AG04449 (cell line): ENCODE measurements at regions not wholly inside any gene's neighbourhood (a gene's known extent, or its start where the extent isn't known, plus 50 kb on each side); places are given as distances from the start of the nearest gene placed in this dataset.

Experiments
- CTCF ChIA-PET: fragments of 350-600 bp; formaldehyde crosslinking; extraction: SDS; loops from one replicate; lab custom pipeline; 2021; ENCODE audit warnings: antibody characterized with exemption; lab: Yijun Ruan, JAX
- POLR2A ChIA-PET: fragments of 400-600, 350-600 bp; formaldehyde crosslinking; extraction: SDS; loops from one replicate; lab custom pipeline; 2020; ENCODE audit warnings: antibody characterized with exemption, inconsistent platforms; lab: Yijun Ruan, JAX
- DNase-seq: peaks from one replicate; pipeline ENCODE4 v3.0.0-alpha.2; 2010; ENCODE audit warnings: low read depth, low spot score
- H3K4me3 ChIP-seq: 2 replicates; pipeline ENCODE4 v1.5.1; 2011; ENCODE audit warnings: low read depth, mild to moderate bottlenecking, control low read depth, low read length
- TF ChIP-seq, protein P1 (sequence below): IDR thresholded peaks from one replicate; pipeline ENCODE4 v1.5.1; 2011; ENCODE audit warnings: mild to moderate bottlenecking, moderate library complexity, low read length, control low read depth, inconsistent platforms; ENCODE audit not compliant: insufficient read depth; ENCODE audit errors: missing control alignments

DNA sequence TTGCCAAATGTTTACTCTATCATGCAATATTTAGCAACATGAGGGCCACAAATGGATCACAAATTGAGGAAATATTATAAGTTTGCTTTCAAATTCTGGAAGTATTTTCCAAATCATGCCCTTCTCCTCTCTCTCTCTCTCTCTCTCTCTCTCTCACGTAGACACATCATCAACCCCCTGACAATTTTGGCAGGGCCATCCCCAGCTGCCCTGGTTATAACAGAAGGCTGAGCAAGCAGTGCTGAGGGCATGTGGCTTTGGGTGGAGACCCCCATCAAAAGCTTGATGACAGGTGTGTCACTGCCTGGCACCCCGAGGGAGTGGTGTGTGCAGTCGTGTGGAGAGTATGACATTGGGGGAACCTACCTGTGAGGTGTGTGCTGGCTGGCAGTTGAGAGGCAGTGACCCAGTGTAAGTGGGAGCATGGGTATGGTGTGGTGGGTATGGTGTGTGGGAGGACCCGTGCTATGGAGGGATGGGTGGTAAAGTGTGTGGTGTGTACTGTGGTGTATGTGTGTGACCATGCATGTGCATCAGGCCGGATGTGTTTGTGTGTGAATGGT, 224.5 kb downstream of the TTC32 start:
- no peak for DNase-seq
- no peak overlapping the region for H3K4me3 ChIP-seq
- ChIA-PET CTCF (interaction anchor here (1.2 kb wide), 1 partner anchor 10 kb away, joined by 5 read pairs; no protein-coding TSS in a partner anchor), POLR2A (no interaction called here)
- TF ChIP-seq, protein P1, sequence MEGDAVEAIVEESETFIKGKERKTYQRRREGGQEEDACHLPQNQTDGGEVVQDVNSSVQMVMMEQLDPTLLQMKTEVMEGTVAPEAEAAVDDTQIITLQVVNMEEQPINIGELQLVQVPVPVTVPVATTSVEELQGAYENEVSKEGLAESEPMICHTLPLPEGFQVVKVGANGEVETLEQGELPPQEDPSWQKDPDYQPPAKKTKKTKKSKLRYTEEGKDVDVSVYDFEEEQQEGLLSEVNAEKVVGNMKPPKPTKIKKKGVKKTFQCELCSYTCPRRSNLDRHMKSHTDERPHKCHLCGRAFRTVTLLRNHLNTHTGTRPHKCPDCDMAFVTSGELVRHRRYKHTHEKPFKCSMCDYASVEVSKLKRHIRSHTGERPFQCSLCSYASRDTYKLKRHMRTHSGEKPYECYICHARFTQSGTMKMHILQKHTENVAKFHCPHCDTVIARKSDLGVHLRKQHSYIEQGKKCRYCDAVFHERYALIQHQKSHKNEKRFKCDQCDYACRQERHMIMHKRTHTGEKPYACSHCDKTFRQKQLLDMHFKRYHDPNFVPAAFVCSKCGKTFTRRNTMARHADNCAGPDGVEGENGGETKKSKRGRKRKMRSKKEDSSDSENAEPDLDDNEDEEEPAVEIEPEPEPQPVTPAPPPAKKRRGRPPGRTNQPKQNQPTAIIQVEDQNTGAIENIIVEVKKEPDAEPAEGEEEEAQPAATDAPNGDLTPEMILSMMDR, result no peak

DNA sequence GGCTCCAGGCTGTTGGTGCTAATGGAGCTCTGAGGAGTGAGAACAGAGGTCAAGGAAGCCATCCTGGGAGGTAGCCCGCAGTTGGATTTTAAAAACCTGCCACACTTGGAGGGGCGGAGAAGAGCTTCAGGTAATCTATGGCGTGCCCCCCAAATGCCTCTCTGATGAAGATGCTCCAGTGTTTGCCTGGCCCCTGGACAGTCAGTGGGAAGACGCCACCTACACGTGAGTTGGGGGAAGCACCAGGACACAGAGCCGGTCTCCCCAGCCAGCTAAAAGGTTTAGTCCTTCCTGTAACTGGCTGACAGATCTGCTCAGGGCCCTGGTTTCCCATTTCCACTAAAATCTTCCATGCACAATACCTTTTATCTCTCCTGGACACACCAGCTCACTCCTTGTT, 225.0 kb downstream of the TTC32 start:
- H3K4me3 ChIP-seq, result no peak overlapping the region
- TF ChIP-seq, protein P1, result no peak
- no peak for DNase-seq
- ChIA-PET CTCF (interaction anchor here (0.6 kb wide), 1 partner anchor 9 kb away, joined by 3 read pairs; no protein-coding TSS in a partner anchor), POLR2A (no interaction called here)

DNA sequence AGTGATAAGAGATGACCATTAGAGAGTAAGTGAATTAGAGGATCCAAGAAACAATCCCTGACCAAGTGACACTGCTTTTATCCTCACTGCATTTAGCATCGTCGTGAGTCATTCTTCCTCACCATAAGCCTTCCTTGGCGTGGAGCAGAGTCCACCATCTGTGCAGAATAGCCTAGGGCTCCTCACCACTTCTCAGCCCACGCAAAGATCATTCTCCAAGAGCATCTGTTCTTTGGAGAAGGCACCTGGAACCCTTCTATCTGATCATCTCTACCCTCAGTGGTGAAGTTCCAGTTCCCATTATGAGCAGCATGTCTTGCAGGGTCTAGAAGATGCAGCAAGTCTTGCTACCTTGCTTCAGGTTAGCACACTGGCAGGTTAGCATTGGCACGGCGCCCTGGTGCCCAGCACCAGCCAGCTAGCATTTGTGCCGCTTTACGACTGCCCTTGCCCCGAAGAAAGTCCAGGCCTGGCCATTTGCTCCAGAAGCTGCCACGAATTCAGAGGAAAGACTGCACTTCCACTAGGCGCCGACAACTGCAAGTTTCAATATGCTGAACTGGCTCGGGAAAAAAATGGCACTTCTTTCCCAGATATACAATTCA, 225.8 kb downstream of the TTC32 start:
- TF ChIP-seq, protein P1, result no peak
- H3K4me3 ChIP-seq, result no peak overlapping the region
- POLR2A ChIA-PET, result no interaction called here
- no peak for DNase-seq
- CTCF ChIA-PET, result interaction anchor here (0.6 kb wide), 1 partner anchor 9 kb away, joined by 3 read pairs; no protein-coding TSS in a partner anchor

DNA sequence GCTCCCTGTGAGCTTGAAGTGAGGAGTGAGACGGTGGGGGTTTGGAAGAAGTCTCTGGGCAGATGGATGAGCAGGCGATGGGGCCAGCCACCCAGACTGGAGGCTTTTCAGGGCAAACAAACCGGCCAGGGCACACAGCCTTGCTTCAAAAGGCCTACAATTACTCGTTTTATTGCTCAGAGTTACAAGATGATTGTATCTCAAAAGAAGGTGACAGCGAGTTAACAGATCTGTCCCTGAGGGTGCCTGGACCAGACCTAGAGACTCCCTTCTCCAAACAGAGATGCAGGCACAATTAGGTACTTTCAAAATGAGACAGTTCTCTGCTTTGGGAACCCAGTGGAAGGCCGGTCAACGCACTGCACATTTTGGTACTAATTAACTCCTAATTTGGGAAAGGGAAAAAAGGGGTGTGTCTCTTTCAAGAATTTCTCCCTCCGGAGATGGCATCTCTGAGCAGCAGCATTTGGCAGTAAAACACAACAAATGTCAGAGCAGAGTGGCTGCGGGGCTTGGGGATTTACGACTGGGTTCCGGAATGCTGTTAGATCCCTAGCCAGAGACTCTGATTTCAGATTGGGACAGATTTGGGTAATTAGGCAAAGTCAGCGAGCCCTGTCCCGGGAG, 226.7 kb downstream of the TTC32 start:
- DNase-seq, result no peak
- no peak overlapping the region for H3K4me3 ChIP-seq
- TF ChIP-seq, protein P1, result no peak
- ChIA-PET POLR2A (interaction anchor here (0.8 to 0.9 kb wide), 2 partner anchors 67 to 121 kb away, joined by 3 read pairs; no protein-coding TSS in a partner anchor), CTCF (interaction anchor here (0.7 to 2.2 kb wide), 5 partner anchors 10 to 311 kb away, joined by 3 to 11 read pairs (median 4); no protein-coding TSS in a partner anchor)

DNA sequence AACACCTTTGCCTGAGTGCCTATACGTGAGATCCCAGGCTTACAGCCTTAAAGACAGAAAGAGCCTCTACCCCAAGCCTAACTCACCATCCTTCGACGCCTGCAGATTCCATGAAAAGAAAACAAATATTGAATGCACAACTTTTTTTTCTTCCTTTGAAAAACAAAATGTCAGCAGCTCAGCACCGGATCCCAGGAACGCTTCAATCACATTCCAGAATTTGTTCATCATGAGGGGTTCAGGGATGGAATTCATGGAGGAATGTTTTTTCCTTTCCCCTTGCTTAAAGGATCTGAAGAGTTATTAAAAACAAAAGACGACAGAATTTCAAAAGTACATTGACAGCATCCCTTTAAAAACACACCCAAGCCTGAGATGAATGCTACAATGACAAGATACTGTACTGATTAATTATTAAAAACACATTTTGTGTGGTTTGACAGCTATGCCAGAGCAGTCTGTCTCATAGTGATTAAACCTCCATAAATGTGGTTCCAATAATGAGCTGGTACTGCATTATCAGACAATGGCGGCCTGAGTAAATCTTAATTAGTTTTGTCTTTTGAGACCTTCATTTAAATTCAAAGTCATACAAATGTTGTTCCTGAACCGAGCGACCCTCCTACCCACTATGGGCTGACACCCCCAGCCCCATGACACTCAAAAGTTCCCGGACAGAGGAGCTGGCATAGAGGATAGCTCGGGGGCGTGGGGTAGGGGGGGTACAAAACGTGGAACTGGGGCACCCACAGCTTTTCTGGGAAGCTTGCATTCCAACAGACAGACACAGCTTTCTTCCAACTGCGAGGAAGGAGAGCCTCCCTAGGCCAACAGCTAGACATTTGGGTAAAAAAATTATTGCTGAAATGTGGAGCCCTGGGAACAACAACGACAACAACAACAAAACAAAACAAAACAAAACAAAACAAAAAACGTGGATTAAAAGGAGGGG, 227.5 kb downstream of the TTC32 start:
- TF ChIP-seq, protein P1, result no peak
- CTCF ChIA-PET, result interaction anchor here (0.7 to 2.2 kb wide), 7 partner anchors 9 to 311 kb away, joined by 3 to 11 read pairs (median 3); no protein-coding TSS in a partner anchor
- POLR2A ChIA-PET, result interaction anchor here (0.8 to 0.9 kb wide), 2 partner anchors 66 to 122 kb away, joined by 3 read pairs; no protein-coding TSS in a partner anchor
- no peak for DNase-seq
- H3K4me3 ChIP-seq, result no peak overlapping the region
